ENCODE measurements at regions not wholly inside any gene's neighbourhood (a gene's known extent, or its start where the extent isn't known, plus 50 kb on each side); places are given as distances from the start of the nearest gene placed in this dataset.

- TF ChIP-seq POLR2A (IDR thresholded peaks at IDR 0.05): no peak
- TF ChIP-seq CTCF (IDR thresholded peaks at IDR 0.05): no peak
Observed at GRCh38 chr17:14006249-14006942, 62.9 kb upstream of the COX10 start.

Measured in thyroid gland (tissue), 4 donors.